CD14-positive monocyte (primary cell): ENCODE measurements at regions not wholly inside any gene's neighbourhood (a gene's known extent, or its start where the extent isn't known, plus 50 kb on each side); places are given as distances from the start of the nearest gene placed in this dataset.

Experiments used
- DNase-seq, 3 donors: peaks; one replicate each; pipeline ENCODE4 v3.0.0-alpha.2; 2011 to 2022
- H2AFZ ChIP-seq: 2 replicates; pipeline ENCODE4 v1.6.0; 2012; ENCODE audit warnings: mild to moderate bottlenecking, low read depth, low read length, inconsistent platforms; ENCODE audit not compliant: insufficient read depth, poor library complexity, severe bottlenecking
- H3K27ac ChIP-seq, 2 donors: 1 replicate in 1 of 2; 2 replicates in 1 of 2; pipeline ENCODE4 v1.5.1; 2012 to 2013; ENCODE audit warnings: low read length in 2 of 2, control low read depth in 1 of 2, inconsistent platforms in 1 of 2, low read depth in 1 of 2, mild to moderate bottlenecking in 1 of 2
- H3K27me3 ChIP-seq, 2 donors: one replicate each; pipeline versions ENCODE4 v1.6.0 to v1.6.1; 2011 to 2013; ENCODE audit warnings: low read length in 2 of 2; ENCODE audit not compliant: control insufficient read depth in 2 of 2, insufficient read depth in 2 of 2
- H3K36me3 ChIP-seq, 2 donors: replicated peaks in 1 of 2; 1 replicate in 1 of 2; 2 replicates in 1 of 2; pipeline versions ENCODE4 v1.5.1 to v1.6.1; 2012 to 2013; ENCODE audit warnings: low read length in 2 of 2, control low read depth in 1 of 2, inconsistent platforms in 1 of 2, mild to moderate bottlenecking in 1 of 2; ENCODE audit not compliant: insufficient read depth in 2 of 2, control insufficient read depth in 1 of 2
- H3K4me1 ChIP-seq, 2 donors: 1 replicate in 1 of 2; 2 replicates in 1 of 2; pipeline versions ENCODE4 v1.5.1 to v1.6.1; 2012 to 2013; ENCODE audit warnings: low read length in 2 of 2, control low read depth in 1 of 2, inconsistent platforms in 1 of 2, mild to moderate bottlenecking in 1 of 2, moderate library complexity in 1 of 2; ENCODE audit not compliant: insufficient read depth in 2 of 2, control insufficient read depth in 1 of 2
- H3K4me2 ChIP-seq: replicated peaks from 2 replicates; pipeline ENCODE3; 2012; ENCODE audit warnings: low read length, moderate library complexity, mild to moderate bottlenecking; ENCODE audit not compliant: poor library complexity, severe bottlenecking; ENCODE audit errors: extremely low read depth
- H3K4me3 ChIP-seq, 3 experiments: fragments of 200-600 bp in 1 of 3; sonication (generic) in 1 of 3; replicated peaks in 1 of 3; 1 replicate in 2 of 3; 2 replicates in 1 of 3; pipeline ENCODE4 v1.5.1; 2011 to 2013; ENCODE audit warnings: low read length in 3 of 3, mild to moderate bottlenecking in 3 of 3, control low read depth in 2 of 3, low read depth in 2 of 3, inconsistent platforms in 1 of 3, moderate library complexity in 1 of 3
- H3K79me2 ChIP-seq: 2 replicates; pipeline ENCODE4 v1.6.0; 2012; ENCODE audit warnings: mild to moderate bottlenecking, control low read depth, inconsistent platforms, low read length, moderate library complexity; ENCODE audit not compliant: insufficient read depth
- H3K9ac ChIP-seq: 2 replicates; pipeline ENCODE4 v1.6.0; 2017; ENCODE audit warnings: low read length, mild to moderate bottlenecking; ENCODE audit not compliant: insufficient read depth, poor library complexity, severe bottlenecking
- H3K9me3 ChIP-seq, 2 donors: replicated peaks in 1 of 2; 1 replicate in 1 of 2; 2 replicates in 1 of 2; pipeline versions ENCODE4 v1.5.1 to v1.6.1; 2012 to 2013; ENCODE audit warnings: low read length in 2 of 2, control low read depth in 1 of 2; ENCODE audit not compliant: control insufficient read depth in 1 of 2, insufficient read depth in 1 of 2
- H4K20me1 ChIP-seq: 2 replicates; pipeline ENCODE4 v1.6.0; 2012; ENCODE audit warnings: mild to moderate bottlenecking, low read length, control low read depth, moderate library complexity; ENCODE audit not compliant: insufficient read depth
- H3K27ac Mint-ChIP-seq, 7 donors: one replicate each; pipeline ENCODE4 v1.8.0; 2020; ENCODE audit warnings: mild to moderate bottlenecking in 7 of 7, mixed read lengths in 7 of 7, moderate library complexity in 6 of 7, inconsistent platforms in 2 of 7
- H3K27me3 Mint-ChIP-seq, 3 donors: one replicate each; pipeline ENCODE4 v1.8.0; 2021 to 2022; ENCODE audit warnings: low read depth in 3 of 3, mild to moderate bottlenecking in 3 of 3, mixed read lengths in 3 of 3, moderate library complexity in 3 of 3, inconsistent platforms in 1 of 3
- H3K36me3 Mint-ChIP-seq, 2 donors: one replicate each; pipeline ENCODE4 v1.8.0; 2020; ENCODE audit warnings: mixed read lengths in 2 of 2, inconsistent platforms in 1 of 2, mild to moderate bottlenecking in 1 of 2
- H3K4me1 Mint-ChIP-seq: one replicate; pipeline ENCODE4 v1.8.0; 2020; ENCODE audit warnings: mild to moderate bottlenecking, mixed read lengths
- H3K4me3 Mint-ChIP-seq, 2 donors: one replicate each; pipeline ENCODE4 v1.8.0; 2020; ENCODE audit warnings: mild to moderate bottlenecking in 2 of 2, mixed read lengths in 2 of 2, moderate library complexity in 1 of 2
- H3K9me3 Mint-ChIP-seq, 7 donors: one replicate each; pipeline ENCODE4 v1.8.0; 2020 to 2022; ENCODE audit warnings: mixed read lengths in 7 of 7, mild to moderate bottlenecking in 6 of 7, moderate library complexity in 6 of 7, inconsistent platforms in 2 of 7
- WGBS: methylation state at CpG from one replicate; pipeline ENCODE4 v1.1.5; 2013; ENCODE audit warnings: missing lambda C conversion rate; ENCODE audit not compliant: insufficient coverage; 5-methylcytosine and 5-hydroxymethylcytosine counted together
- intact Hi-C, 2 donors: fragments of 100-400 bp; cut with micrococcal nuclease; formaldehyde crosslinking; loops; one replicate each; pipeline versions ENCODE4 v1.15.0 to v1.15.1; 2023
- TF ChIP-seq, protein P1 (sequence below): fragments of 200-600 bp; IDR thresholded peaks from one replicate; pipeline ENCODE4 v1.8.0; 2022; ENCODE audit warnings: antibody characterized with exemption, mild to moderate bottlenecking

DNA sequence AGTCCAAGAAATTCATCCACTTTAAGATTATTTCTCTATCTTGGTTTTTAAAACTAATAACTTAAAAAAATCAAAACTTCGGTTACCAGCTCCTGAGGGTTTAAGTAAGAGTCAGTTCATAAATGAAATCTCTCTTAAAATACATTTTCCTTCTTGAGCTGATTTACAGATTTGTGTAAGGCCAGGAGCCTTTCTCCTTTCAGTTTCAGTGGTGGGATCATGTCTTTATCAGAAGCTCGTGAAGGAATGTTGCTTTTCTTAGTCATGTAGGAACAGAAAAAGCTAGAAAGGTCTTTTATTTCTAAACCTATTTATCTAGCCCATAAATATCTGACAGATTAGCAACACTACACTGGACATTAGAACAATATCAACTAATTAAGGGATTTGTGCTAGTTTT is 390.2 kb downstream of the GPATCH2 start:
- no peaks in the 10 kb centered on the region for H3K4me1 ChIP-seq
- TF ChIP-seq, protein P1, sequence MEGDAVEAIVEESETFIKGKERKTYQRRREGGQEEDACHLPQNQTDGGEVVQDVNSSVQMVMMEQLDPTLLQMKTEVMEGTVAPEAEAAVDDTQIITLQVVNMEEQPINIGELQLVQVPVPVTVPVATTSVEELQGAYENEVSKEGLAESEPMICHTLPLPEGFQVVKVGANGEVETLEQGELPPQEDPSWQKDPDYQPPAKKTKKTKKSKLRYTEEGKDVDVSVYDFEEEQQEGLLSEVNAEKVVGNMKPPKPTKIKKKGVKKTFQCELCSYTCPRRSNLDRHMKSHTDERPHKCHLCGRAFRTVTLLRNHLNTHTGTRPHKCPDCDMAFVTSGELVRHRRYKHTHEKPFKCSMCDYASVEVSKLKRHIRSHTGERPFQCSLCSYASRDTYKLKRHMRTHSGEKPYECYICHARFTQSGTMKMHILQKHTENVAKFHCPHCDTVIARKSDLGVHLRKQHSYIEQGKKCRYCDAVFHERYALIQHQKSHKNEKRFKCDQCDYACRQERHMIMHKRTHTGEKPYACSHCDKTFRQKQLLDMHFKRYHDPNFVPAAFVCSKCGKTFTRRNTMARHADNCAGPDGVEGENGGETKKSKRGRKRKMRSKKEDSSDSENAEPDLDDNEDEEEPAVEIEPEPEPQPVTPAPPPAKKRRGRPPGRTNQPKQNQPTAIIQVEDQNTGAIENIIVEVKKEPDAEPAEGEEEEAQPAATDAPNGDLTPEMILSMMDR, result no peak
- no peak overlapping the region for H3K4me3 Mint-ChIP-seq
- H3K4me3 ChIP-seq, result no peak overlapping the region
- H3K9ac ChIP-seq, result no peak overlapping the region
- H3K27ac Mint-ChIP-seq, result no peak overlapping the region
- DNase-seq, result no peak
- H3K4me2 ChIP-seq, result no peak overlapping the region
- no peaks in the 10 kb centered on the region for H3K27me3 Mint-ChIP-seq
- no peak overlapping the region for H3K27ac ChIP-seq
- no peaks in the 10 kb centered on the region for H3K36me3 Mint-ChIP-seq
- H2AFZ ChIP-seq, result no peak overlapping the region
- no peaks in the 10 kb centered on the region for H4K20me1 ChIP-seq
- peaks cover 0 to 4% (median 0%) of the 10 kb centered on the region in 7 donors for H3K9me3 Mint-ChIP-seq
- intact Hi-C loops, result no loop called here
- H3K4me1 Mint-ChIP-seq, result no peaks in the 10 kb centered on the region
- H3K27me3 ChIP-seq, result no peaks in the 10 kb centered on the region
- no peaks in the 10 kb centered on the region for H3K9me3 ChIP-seq
- no CpG with 5 or more reads among the region's 2 CpGs for WGBS
- H3K36me3 ChIP-seq, result no peaks in the 10 kb centered on the region
- H3K79me2 ChIP-seq, result no peaks in the 10 kb centered on the region

DNA sequence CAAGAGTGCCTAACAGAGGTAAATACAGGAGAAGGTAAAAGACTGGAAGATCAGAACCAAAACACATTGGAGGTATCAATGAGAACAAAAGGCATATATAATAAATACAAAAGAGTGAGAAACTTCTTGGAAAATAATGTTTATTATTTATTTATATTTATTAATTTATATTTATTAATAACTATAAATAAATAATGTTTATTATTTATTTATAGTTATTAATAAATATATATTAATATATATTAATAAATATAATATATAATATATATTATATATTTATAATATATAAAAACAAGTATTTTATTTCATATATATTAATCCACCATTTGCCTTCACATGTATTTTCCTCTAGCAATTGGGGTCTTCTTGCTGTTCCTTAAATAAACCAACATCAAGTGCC is 391.9 kb downstream of the GPATCH2 start:
- H3K4me1 Mint-ChIP-seq, result no peaks in the 10 kb centered on the region
- H3K27me3 Mint-ChIP-seq, result no peaks in the 10 kb centered on the region
- no peaks in the 10 kb centered on the region for H3K36me3 Mint-ChIP-seq

More for the DNA sequence above, 391.9 kb downstream of the GPATCH2 start:
- no peaks in the 10 kb centered on the region for H3K79me2 ChIP-seq
- no peak overlapping the region for H3K27ac Mint-ChIP-seq
- no peaks in the 10 kb centered on the region for H3K27me3 ChIP-seq
- no peaks in the 10 kb centered on the region for H3K36me3 ChIP-seq
- H3K9ac ChIP-seq, result no peak overlapping the region
- intact Hi-C loops, result no loop called here
- no peak overlapping the region for H2AFZ ChIP-seq
- H3K4me3 Mint-ChIP-seq, result no peak overlapping the region
- H3K27ac ChIP-seq, result no peak overlapping the region
- no peak overlapping the region for H3K4me3 ChIP-seq
- no peaks in the 10 kb centered on the region for H4K20me1 ChIP-seq
- peaks cover 0 to 3% (median 0%) of the 10 kb centered on the region in 7 donors for H3K9me3 Mint-ChIP-seq
- no peaks in the 10 kb centered on the region for H3K4me1 ChIP-seq
- peaks cover 0 to under 1% of the 10 kb centered on the region in 2 donors for H3K9me3 ChIP-seq
- no peak for DNase-seq
- no peak overlapping the region for H3K4me2 ChIP-seq
- TF ChIP-seq, protein P1, result no peak
